ENCODE measurements at regions not wholly inside any gene's neighbourhood (a gene's known extent, or its start where the extent isn't known, plus 50 kb on each side); places are given as distances from the start of the nearest gene placed in this dataset.
"Not testable (repeated sequence)": the region's sequence is repeated elsewhere in the genome, so short reads cannot be mapped to it uniquely, and the experiment has no call there.

DNA sequence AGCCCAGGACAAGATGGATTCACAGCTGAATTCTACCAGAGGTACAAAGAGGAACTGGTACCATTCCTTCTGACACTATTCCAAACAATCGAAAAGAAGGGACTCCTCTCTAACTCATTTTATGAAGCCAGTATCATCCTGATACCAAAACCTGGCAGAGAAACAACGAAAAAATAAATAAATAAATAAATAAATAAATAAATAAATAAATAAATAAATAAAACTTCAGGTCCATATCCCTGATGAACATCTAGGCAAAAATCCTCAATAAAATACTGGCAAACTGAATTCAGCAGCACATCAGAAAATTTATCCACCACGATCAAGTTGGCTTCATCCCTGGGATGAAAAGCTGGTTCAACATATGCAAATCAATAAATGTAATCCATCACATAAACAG is 1272.1 kb downstream of the FAM133A start:
- DNase-seq (ENCODE audit: low spot score); H3K36me3 ChIP-seq (ENCODE audit: control insufficient read depth in 4 of 4, insufficient read depth in 3 of 4, low read depth in 1 of 4, low read length in 3 of 4); H3K9me3 ChIP-seq (ENCODE audit: control insufficient read depth in 4 of 4, low read length in 3 of 4); H3K4me3 ChIP-seq (ENCODE audit: low read depth in 1 of 3, low read length in 3 of 3); H3K27me3 ChIP-seq (ENCODE audit: control insufficient read depth in 4 of 4, insufficient read depth in 4 of 4, low read length in 3 of 4); H3K4me1 ChIP-seq (ENCODE audit: control insufficient read depth in 4 of 4, insufficient read depth in 4 of 4, low read length in 3 of 4); H3K27ac ChIP-seq (ENCODE audit: low read depth in 1 of 2, low read length in 2 of 2); H3K9ac ChIP-seq (ENCODE audit: low read depth in 1 of 2, low read length in 2 of 2): not testable (repeated sequence)
- WGBS: 70% methylated on average over 3 of the region's 3 CpGs

DNA sequence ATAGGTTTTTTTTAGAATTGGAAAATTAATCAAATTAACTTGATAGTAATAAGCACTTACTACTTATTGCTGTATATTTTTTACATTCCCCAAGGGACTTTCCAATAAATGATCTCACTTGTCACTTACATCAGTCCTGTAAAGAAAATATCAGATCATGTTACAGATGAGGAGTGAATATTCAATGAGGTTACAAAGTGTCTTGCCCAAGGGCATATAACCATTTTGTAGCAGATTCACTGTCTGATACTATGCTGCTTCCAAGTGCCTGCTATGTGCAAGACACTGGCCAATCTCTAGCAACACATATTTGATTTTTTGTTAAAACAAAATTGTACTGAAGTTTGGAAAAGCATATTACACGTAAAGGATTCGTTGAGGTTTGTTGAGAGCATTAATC is 1287.7 kb downstream of the FAM133A start:
- no peak for DNase-seq (ENCODE audit: low spot score)
- Histone ChIP-seq H3K27me3 (ENCODE audit: control insufficient read depth in 4 of 4, insufficient read depth in 4 of 4, low read length in 3 of 4) (no peaks in the 10 kb centered on the region), H3K4me3 (ENCODE audit: low read depth in 1 of 3, low read length in 3 of 3) (no peak overlapping the region), H3K36me3 (ENCODE audit: control insufficient read depth in 4 of 4, insufficient read depth in 3 of 4, low read depth in 1 of 4, low read length in 3 of 4) (no peaks in the 10 kb centered on the region), H3K27ac (ENCODE audit: low read depth in 1 of 2, low read length in 2 of 2) (no peak overlapping the region), H3K9me3 (ENCODE audit: control insufficient read depth in 4 of 4, low read length in 3 of 4) (no peaks in the 10 kb centered on the region), H3K4me1 (ENCODE audit: control insufficient read depth in 4 of 4, insufficient read depth in 4 of 4, low read length in 3 of 4) (no peaks in the 10 kb centered on the region), H3K9ac (ENCODE audit: low read depth in 1 of 2, low read length in 2 of 2) (no peak overlapping the region)
- WGBS: 57% methylated on average over 2 of the region's 2 CpGs
- TF ChIP-seq RAD21 (IDR thresholded peaks at IDR 0.05) (no peak), EGR1 (IDR thresholded peaks at IDR 0.05; ENCODE audit: low read depth in 2 of 2) (no peak), GABPA (IDR thresholded peaks at IDR 0.05 in 1 of 2, conservative IDR thresholded peaks at IDR 0.05 in 1 of 2) (no peak), FOXA1 (IDR thresholded peaks at IDR 0.05) (no peak)

DNA sequence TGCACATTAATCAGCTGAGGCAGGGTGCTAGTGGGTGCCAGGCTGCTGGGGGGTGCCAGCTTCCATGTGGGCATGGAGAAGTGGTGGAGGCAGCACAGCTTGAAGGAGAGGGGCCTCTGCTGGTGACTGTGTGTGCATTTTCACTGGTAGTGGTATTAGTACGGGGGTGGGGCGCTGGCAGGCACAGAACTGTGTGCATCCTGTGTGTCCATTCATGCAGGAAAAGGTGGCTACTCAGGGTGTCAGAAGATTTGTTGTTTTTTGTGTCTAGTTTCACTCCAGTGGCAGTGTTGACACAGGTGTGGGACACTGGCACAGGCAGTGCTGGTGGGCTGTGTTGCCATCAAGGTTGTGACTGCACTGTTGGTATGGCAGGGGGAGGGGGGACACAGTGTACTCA is 1303.6 kb downstream of the FAM133A start:
- no peaks in the 10 kb centered on the region for H3K36me3 ChIP-seq (ENCODE audit: control insufficient read depth in 4 of 4, insufficient read depth in 3 of 4, low read depth in 1 of 4, low read length in 3 of 4)
- H3K4me3 ChIP-seq (ENCODE audit: low read depth in 1 of 3, low read length in 3 of 3): no peak overlapping the region
- H3K4me1 ChIP-seq (ENCODE audit: control insufficient read depth in 4 of 4, insufficient read depth in 4 of 4, low read length in 3 of 4): no peaks in the 10 kb centered on the region
- no peak overlapping the region for H3K27ac ChIP-seq (ENCODE audit: low read depth in 1 of 2, low read length in 2 of 2)
- no peak for DNase-seq (ENCODE audit: low spot score)
- no peak overlapping the region for H3K9ac ChIP-seq (ENCODE audit: low read depth in 1 of 2, low read length in 2 of 2)
- 82% methylated on average over 2 of the region's 2 CpGs for WGBS
- H3K27me3 ChIP-seq (ENCODE audit: control insufficient read depth in 4 of 4, insufficient read depth in 4 of 4, low read length in 3 of 4): no peaks in the 10 kb centered on the region
- no peak for TF ChIP-seq GABPA (IDR thresholded peaks at IDR 0.05 in 1 of 2, conservative IDR thresholded peaks at IDR 0.05 in 1 of 2)
- TF ChIP-seq TAF1 (conservative IDR thresholded peaks at IDR 0.05): no peak
- TF ChIP-seq, protein P1, sequence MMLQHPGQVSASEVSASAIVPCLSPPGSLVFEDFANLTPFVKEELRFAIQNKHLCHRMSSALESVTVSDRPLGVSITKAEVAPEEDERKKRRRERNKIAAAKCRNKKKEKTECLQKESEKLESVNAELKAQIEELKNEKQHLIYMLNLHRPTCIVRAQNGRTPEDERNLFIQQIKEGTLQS (IDR thresholded peaks at IDR 0.05): no peak
- TF ChIP-seq RXRA (IDR thresholded peaks at IDR 0.05): no peak
- TF ChIP-seq YY1 (IDR thresholded peaks at IDR 0.05): no peak
- TF ChIP-seq, protein P2, sequence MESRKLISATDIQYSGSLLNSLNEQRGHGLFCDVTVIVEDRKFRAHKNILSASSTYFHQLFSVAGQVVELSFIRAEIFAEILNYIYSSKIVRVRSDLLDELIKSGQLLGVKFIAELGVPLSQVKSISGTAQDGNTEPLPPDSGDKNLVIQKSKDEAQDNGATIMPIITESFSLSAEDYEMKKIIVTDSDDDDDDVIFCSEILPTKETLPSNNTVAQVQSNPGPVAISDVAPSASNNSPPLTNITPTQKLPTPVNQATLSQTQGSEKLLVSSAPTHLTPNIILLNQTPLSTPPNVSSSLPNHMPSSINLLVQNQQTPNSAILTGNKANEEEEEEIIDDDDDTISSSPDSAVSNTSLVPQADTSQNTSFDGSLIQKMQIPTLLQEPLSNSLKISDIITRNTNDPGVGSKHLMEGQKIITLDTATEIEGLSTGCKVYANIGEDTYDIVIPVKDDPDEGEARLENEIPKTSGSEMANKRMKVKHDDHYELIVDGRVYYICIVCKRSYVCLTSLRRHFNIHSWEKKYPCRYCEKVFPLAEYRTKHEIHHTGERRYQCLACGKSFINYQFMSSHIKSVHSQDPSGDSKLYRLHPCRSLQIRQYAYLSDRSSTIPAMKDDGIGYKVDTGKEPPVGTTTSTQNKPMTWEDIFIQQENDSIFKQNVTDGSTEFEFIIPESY (IDR thresholded peaks at IDR 0.05): no peak
- no peak for TF ChIP-seq EGR1 (IDR thresholded peaks at IDR 0.05; ENCODE audit: low read depth in 2 of 2)
- TF ChIP-seq HNF4A (conservative IDR thresholded peaks at IDR 0.05): no peak
- TF ChIP-seq SP1 (IDR thresholded peaks at IDR 0.05): no peak
- no peaks in the 10 kb centered on the region for H3K9me3 ChIP-seq (ENCODE audit: control insufficient read depth in 4 of 4, low read length in 3 of 4)

DNA sequence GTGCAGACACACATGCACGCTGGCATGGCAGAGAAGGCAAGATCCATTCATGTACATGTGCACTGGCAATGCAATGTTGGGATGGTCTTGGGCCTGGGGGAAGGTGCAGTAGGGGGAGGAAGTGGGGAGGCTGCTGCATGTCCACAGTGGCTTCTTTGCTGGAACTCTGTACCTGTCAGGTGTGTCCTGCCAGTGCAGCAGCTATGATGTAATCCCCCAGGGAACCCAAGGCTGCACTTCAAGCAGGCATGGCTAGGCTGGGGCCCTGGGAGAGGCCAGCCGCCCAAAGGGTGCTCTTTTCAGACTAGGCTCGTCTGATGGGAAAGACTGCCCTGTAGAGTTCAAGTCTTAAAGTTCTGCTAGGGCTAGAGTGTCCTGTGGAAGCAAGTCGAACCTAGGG is 1304.0 kb downstream of the FAM133A start:
- DNase-seq (ENCODE audit: low spot score): no peak
- H3K4me3 ChIP-seq (ENCODE audit: low read depth in 1 of 3, low read length in 3 of 3): no peak overlapping the region
- no peaks in the 10 kb centered on the region for H3K4me1 ChIP-seq (ENCODE audit: control insufficient read depth in 4 of 4, insufficient read depth in 4 of 4, low read length in 3 of 4)
- TF ChIP-seq EGR1 (IDR thresholded peaks at IDR 0.05; ENCODE audit: low read depth in 2 of 2): no peak
- no peak for TF ChIP-seq TAF1 (conservative IDR thresholded peaks at IDR 0.05)
- TF ChIP-seq, protein P3, sequence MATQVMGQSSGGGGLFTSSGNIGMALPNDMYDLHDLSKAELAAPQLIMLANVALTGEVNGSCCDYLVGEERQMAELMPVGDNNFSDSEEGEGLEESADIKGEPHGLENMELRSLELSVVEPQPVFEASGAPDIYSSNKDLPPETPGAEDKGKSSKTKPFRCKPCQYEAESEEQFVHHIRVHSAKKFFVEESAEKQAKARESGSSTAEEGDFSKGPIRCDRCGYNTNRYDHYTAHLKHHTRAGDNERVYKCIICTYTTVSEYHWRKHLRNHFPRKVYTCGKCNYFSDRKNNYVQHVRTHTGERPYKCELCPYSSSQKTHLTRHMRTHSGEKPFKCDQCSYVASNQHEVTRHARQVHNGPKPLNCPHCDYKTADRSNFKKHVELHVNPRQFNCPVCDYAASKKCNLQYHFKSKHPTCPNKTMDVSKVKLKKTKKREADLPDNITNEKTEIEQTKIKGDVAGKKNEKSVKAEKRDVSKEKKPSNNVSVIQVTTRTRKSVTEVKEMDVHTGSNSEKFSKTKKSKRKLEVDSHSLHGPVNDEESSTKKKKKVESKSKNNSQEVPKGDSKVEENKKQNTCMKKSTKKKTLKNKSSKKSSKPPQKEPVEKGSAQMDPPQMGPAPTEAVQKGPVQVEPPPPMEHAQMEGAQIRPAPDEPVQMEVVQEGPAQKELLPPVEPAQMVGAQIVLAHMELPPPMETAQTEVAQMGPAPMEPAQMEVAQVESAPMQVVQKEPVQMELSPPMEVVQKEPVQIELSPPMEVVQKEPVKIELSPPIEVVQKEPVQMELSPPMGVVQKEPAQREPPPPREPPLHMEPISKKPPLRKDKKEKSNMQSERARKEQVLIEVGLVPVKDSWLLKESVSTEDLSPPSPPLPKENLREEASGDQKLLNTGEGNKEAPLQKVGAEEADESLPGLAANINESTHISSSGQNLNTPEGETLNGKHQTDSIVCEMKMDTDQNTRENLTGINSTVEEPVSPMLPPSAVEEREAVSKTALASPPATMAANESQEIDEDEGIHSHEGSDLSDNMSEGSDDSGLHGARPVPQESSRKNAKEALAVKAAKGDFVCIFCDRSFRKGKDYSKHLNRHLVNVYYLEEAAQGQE (IDR thresholded peaks at IDR 0.05): no peak
- TF ChIP-seq, protein P2 (IDR thresholded peaks at IDR 0.05): no peak
- TF ChIP-seq YY1 (IDR thresholded peaks at IDR 0.05): no peak
- H3K27ac ChIP-seq (ENCODE audit: low read depth in 1 of 2, low read length in 2 of 2): no peak overlapping the region
- no peaks in the 10 kb centered on the region for H3K27me3 ChIP-seq (ENCODE audit: control insufficient read depth in 4 of 4, insufficient read depth in 4 of 4, low read length in 3 of 4)
- H3K9ac ChIP-seq (ENCODE audit: low read depth in 1 of 2, low read length in 2 of 2): no peak overlapping the region
- H3K36me3 ChIP-seq (ENCODE audit: control insufficient read depth in 4 of 4, insufficient read depth in 3 of 4, low read depth in 1 of 4, low read length in 3 of 4): no peaks in the 10 kb centered on the region
- 63% methylated on average over 4 of the region's 4 CpGs for WGBS
- no peaks in the 10 kb centered on the region for H3K9me3 ChIP-seq (ENCODE audit: control insufficient read depth in 4 of 4, low read length in 3 of 4)
